D721Med (cell line): ENCODE measurements at regions not wholly inside any gene's neighbourhood (a gene's known extent, or its start where the extent isn't known, plus 50 kb on each side); places are given as distances from the start of the nearest gene placed in this dataset.

ENCODE experiments used
- DNase-seq: peaks from one replicate; pipeline ENCODE4 v3.0.0; 2011; ENCODE audit warnings: low spot score; ENCODE audit not compliant: insufficient read length
- FAIRE-seq: peaks from 2 replicates; lab custom pipeline; 2011; peaks lifted over from hg19 to GRCh38; lab: Jason Lieb, UNC
- TF ChIP-seq, protein P1 (sequence below): IDR thresholded peaks from 2 replicates; pipeline ENCODE4 v1.5.1; 2012; ENCODE audit warnings: mild to moderate bottlenecking, control low read depth; ENCODE audit not compliant: insufficient read depth; ENCODE audit errors: missing control alignments

DNA sequence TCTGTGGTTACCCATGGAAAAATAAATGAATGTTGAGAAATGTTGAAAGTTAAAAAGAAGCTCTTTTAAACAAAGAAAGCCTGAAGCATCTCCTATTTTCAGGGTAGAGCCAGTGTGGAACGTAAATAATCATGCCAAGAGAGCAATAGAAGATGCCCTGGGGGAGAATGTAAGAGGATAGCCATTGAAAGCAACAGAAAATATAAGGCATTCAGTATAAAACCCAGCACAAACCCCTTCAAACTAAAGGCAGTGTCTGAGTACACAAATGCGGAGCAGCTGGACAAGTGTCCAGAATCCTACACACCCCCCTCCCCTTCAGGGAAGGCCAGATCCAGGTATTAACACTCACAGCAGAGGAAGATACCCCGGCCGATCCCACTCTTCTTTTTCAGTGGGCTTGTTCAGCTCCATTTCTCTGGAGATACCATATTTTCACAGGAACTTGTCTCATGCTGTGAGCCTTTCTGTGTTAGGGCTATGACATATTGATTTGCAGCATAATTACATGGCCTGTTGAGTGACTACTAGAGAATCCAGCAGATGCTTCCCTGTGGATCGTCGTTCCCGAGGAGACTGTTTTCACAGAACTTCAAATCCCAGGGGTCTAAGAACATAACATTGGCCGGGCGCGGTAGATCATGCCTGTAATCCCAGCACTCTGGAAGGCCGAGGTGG, 101.2 kb downstream of the PLK2 start:
- FAIRE-seq = no peak
- TF ChIP-seq, protein P1, sequence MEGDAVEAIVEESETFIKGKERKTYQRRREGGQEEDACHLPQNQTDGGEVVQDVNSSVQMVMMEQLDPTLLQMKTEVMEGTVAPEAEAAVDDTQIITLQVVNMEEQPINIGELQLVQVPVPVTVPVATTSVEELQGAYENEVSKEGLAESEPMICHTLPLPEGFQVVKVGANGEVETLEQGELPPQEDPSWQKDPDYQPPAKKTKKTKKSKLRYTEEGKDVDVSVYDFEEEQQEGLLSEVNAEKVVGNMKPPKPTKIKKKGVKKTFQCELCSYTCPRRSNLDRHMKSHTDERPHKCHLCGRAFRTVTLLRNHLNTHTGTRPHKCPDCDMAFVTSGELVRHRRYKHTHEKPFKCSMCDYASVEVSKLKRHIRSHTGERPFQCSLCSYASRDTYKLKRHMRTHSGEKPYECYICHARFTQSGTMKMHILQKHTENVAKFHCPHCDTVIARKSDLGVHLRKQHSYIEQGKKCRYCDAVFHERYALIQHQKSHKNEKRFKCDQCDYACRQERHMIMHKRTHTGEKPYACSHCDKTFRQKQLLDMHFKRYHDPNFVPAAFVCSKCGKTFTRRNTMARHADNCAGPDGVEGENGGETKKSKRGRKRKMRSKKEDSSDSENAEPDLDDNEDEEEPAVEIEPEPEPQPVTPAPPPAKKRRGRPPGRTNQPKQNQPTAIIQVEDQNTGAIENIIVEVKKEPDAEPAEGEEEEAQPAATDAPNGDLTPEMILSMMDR = no peak
- DNase-seq = no peak

DNA sequence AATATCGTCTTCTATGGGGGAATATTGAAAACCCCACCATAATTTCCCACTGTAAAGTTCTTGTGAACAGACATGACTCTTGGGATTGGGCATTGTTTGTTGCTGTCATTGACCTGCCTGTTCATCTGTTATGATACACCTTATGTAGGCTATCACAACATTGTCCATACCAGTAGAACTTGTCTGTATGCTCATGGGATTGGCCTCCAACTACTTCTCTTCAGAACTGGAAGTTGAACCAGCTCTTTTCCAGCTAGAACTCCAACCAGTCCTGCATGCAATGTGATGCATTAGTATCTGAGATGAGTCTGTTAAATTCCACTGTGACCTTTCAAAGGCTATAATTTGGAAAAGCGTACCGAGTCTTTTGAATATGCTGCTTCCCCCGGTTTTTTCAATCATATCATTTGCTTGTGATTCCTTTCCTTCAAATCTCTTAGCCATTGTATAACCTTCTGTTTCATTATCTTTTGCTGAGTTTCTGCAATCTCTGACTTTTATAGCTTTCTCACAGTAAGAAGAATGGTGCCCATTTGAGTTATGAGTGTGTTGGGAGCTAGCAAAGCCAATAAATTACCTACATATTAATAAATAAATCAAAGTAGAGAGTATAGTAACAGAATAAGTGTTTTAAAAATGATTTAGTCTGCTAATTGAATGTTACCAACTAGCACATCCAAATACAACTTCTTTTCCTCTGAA, 101.9 kb downstream of the PLK2 start:
- FAIRE-seq = no peak
- TF ChIP-seq, protein P1 = no peak
- no peak for DNase-seq

DNA sequence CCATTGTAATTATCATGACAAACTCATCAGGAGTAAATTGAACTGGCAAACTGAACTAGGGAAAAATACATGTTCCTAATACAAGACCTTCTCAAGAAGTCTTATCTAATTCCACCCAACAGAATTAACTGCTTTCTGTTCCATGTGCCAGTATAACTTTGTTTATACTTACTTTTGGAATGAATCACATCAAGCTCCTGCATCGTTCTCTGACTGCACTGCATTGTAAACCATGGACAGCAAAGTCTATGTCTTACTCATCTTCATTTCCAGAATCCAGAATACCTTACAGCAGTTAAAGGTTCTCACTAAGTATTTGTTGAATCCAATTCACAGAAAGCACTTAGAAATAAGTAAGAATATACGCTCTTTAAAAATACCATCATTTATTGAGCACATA, 102.8 kb downstream of the PLK2 start:
- no peak for DNase-seq
- no peak for FAIRE-seq
- TF ChIP-seq, protein P1 = no peak

DNA sequence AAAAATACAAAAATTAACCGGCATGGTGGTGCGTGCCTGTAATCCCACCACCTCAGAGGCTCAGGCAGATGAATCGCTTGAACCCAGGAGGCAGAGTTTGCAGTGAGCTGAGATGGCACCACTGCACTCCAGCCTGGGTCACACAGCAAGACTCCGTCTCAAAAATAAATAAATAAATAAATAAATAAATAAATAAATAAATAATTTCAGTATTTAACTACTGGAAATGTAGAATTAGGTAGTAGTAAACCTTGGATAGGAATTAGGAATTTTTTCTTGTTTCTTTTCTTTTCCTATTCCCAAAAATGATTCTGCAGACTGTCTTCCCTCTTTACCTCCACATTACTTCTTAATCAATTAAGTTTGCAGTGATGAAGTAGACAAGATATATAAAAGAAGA, 103.2 kb downstream of the PLK2 start:
- FAIRE-seq (no peak), DNase-seq (no peak)
- TF ChIP-seq, protein P1 = no peak

DNA sequence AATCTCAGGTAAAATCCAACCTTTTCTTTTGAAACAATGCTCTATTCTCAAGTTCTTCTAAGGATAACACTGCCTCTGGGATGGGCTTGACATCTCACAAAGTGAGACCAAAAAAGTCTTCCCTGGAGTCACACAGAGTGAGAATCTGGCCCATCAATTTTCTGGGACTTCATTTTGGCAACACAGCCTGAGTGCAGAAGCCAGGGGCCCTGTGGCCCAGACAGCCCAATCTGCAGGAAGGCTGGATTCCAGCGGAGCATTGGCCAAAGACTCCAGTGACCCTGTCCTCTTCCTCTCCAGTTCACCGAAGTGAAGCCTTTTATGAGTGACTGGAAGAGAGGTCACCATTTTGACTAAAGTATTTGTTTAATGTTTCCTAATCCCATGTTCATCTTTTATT, 105.1 kb downstream of the PLK2 start:
- DNase-seq (no peak), FAIRE-seq (no peak)
- TF ChIP-seq, protein P1 = no peak

DNA sequence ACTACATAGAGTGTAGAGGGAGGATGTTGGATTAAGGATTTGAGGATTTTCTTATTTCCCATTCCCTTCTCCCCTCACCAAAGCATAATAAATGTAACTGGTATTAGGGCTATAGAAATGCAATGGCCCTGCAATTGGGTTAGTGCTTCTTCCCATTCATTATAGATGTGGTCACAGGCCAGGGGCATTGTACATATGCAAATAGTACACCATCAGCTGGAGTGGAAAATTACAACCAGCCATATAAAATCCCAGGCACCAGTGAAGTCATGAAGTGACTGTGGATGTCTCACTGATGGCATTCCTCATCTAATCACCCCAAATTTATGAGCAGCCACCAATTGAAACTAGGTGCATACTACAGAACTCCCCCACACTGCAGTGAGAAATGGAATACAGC, 105.9 kb downstream of the PLK2 start:
- TF ChIP-seq, protein P1 = no peak
- FAIRE-seq (no peak), DNase-seq (no peak)

DNA sequence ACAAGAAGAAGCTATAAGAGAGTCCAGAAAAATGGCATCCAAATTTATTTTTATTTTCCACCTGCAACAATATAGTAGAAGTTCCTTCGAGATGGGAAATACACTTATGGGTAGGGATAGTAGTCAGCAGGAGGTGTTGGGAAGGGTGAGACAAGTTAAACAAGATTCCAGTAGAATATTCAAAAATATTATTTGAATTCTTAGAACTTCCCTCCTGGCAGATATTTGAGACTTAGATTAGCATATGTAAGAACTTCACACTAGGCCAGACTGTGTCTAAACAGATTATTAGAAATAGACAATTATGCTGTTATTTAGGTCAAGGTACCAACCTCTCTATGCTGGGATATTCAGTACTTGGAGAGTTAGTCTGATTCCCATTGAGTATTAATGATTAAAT, 108.7 kb downstream of the PLK2 start:
- DNase-seq (no peak), FAIRE-seq (no peak)
- TF ChIP-seq, protein P1 = no peak
